ENCODE measurements at regions not wholly inside any gene's neighbourhood (a gene's known extent, or its start where the extent isn't known, plus 50 kb on each side); places are given as distances from the start of the nearest gene placed in this dataset.

DNA sequence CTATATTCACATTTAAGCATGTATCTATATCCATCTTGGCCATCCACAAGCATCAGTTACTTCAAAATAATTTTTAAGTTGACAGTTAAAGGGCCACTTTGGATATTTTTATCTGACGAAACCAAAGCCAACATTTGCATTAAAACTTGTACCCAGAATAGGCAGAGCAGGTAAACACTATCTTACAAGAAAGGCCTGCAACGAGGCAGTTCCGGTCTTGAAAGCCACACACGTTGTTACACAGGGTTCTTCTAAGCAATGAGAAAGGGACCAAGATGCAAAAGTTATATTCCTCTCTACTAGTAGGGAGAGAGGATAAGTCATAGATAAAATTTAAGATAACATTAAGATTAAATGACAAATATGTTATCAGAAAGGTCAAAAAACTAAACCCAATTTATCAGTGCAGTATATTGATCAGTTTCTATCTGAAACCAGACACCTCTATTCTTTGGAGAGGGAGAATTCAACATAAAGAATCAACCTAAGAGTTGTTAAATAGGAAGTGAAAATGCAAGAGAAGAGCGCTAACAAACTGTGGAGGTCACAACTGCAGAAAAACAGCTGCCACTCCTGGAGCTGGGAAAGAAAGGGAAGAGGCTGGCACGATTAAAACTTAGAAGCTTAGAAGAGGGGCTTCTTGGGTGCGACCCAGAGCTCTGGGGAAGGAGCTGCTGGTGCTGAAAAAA lies 701.3 kb downstream of the TNS3 start:
- Mint-ChIP-seq H3K36me3 (no peaks in the 10 kb centered on the region), H3K4me1 (no peaks in the 10 kb centered on the region), H3K27ac (no peak overlapping the region), H3K4me3 (no peak overlapping the region), H3K27me3 (no peaks in the 10 kb centered on the region), H3K9me3 (peaks cover 5% of the 10 kb centered on the region)
- DNase-seq = no peak

DNA sequence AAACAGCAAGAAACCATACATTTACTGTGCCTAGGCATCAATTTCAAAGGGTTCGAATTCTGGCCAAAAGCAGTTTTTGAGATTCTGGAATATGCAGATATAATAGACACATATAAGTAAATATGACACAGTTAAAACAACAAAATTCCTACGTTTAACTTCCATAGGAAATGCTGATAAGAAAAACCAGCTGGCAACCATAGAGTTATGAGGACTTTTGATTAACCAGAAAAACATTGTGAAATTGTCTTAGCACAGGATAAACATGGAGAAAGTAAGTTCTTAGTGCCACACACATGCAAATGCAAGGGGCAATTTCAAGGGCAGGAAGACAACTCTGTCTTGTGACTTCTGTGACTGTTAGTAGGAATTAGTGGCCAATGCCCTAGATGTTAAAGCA lies 702.1 kb downstream of the TNS3 start:
- no peak for DNase-seq
- peaks cover 3% of the 10 kb centered on the region for H3K9me3 Mint-ChIP-seq
- H3K27ac Mint-ChIP-seq = no peak overlapping the region
- no peaks in the 10 kb centered on the region for H3K36me3 Mint-ChIP-seq
- H3K27me3 Mint-ChIP-seq = no peaks in the 10 kb centered on the region
- H3K4me1 Mint-ChIP-seq = no peaks in the 10 kb centered on the region
- no peak overlapping the region for H3K4me3 Mint-ChIP-seq

- no peaks in the 10 kb centered on the region for H3K9me3 Mint-ChIP-seq
- no peak for DNase-seq
- no peak overlapping the region for H3K4me3 Mint-ChIP-seq
- H3K4me1 Mint-ChIP-seq = no peaks in the 10 kb centered on the region
- H3K27ac Mint-ChIP-seq = no peak overlapping the region
- no peaks in the 10 kb centered on the region for H3K36me3 Mint-ChIP-seq
- H3K27me3 Mint-ChIP-seq = no peaks in the 10 kb centered on the region
These were observed 710.4 kb downstream of the TNS3 start for GRCh38 chr7:46871516-46871915.

- Mint-ChIP-seq H3K27me3 (peaks cover 8% of the 10 kb centered on the region), H3K4me3 (no peak overlapping the region), H3K9me3 (peaks cover 5% of the 10 kb centered on the region), H3K27ac (no peak overlapping the region), H3K36me3 (no peaks in the 10 kb centered on the region), H3K4me1 (no peaks in the 10 kb centered on the region)
- no peak for DNase-seq
These were observed 717.2 kb downstream of the TNS3 start for GRCh38 chr7:46864716-46865115.

- Mint-ChIP-seq H3K4me3 (no peak overlapping the region), H3K4me1 (no peaks in the 10 kb centered on the region), H3K27ac (no peak overlapping the region), H3K9me3 (peaks cover 5% of the 10 kb centered on the region), H3K27me3 (peaks cover 8% of the 10 kb centered on the region), H3K36me3 (no peaks in the 10 kb centered on the region)
- DNase-seq = no peak
These were observed 721.9 kb downstream of the TNS3 start for GRCh38 chr7:46859963-46860475.

GRCh38 chr7:46855851-46856250 lies 726.1 kb downstream of the TNS3 start:
- H3K9me3 Mint-ChIP-seq = peaks cover 2% of the 10 kb centered on the region
- no peak overlapping the region for H3K27ac Mint-ChIP-seq
- no peak for DNase-seq
- no peaks in the 10 kb centered on the region for H3K36me3 Mint-ChIP-seq
- H3K27me3 Mint-ChIP-seq = no peaks in the 10 kb centered on the region
- no peaks in the 10 kb centered on the region for H3K4me1 Mint-ChIP-seq
- H3K4me3 Mint-ChIP-seq = no peak overlapping the region

DNA sequence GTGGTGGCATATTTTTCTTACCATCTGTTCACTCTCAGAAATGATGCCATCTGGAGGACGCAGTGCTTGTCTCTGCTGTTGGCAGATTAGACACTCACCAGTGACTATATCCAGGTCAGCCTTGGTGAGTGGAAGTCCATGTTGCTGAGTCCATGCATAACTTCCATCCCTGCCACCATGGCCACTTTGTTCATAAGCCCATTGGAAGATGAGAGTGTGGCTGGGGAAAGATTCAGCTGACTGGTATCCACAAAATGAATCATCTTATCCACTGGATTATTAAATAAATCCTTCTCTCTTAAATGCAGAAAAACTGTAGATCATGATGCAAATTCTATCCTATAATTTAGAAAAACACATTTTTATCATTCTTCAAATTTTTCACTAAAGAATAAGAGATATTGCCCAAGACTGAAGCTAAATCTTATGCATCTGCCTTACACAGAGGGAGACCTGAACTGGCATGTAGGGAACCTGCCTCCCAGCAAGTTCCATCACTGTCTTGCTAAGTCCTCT lies 726.9 kb downstream of the TNS3 start:
- DNase-seq = no peak
- Mint-ChIP-seq H3K9me3 (peaks cover 1% of the 10 kb centered on the region), H3K27ac (no peak overlapping the region), H3K4me1 (no peaks in the 10 kb centered on the region), H3K4me3 (no peak overlapping the region), H3K27me3 (no peaks in the 10 kb centered on the region), H3K36me3 (no peaks in the 10 kb centered on the region)

DNA sequence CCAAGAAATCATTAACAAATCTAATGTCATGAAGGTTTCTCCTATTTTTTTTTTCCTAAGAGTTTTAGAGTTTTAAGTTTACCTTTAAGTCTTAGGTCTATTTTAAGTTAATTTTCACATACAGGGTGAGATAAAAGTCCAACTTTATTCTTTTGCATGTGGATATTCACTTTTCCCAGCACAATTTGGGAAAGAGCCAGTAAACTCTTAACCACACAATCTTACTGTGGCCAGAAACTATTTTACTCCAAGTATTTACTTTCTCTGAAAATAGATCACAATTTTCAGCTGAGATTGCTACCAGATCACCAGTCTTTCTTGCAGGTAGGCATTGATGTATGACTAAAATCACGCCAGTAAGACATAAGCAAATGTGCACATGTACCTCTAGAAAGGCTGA lies 728.5 kb downstream of the TNS3 start:
- Mint-ChIP-seq H3K36me3 (no peaks in the 10 kb centered on the region), H3K27ac (no peak overlapping the region)

GRCh38 chr7:46852795-46853194 lies 729.1 kb downstream of the TNS3 start:
- Mint-ChIP-seq H3K36me3 (no peaks in the 10 kb centered on the region), H3K4me3 (no peak overlapping the region), H3K9me3 (peaks cover 2% of the 10 kb centered on the region), H3K27me3 (no peaks in the 10 kb centered on the region), H3K27ac (no peak overlapping the region), H3K4me1 (no peaks in the 10 kb centered on the region)
- DNase-seq = no peak

More for the DNA sequence above, 728.5 kb downstream of the TNS3 start:
- Mint-ChIP-seq H3K4me3 (no peak overlapping the region), H3K9me3 (peaks cover 2% of the 10 kb centered on the region), H3K27me3 (no peaks in the 10 kb centered on the region), H3K4me1 (no peaks in the 10 kb centered on the region)
- no peak for DNase-seq

DNA sequence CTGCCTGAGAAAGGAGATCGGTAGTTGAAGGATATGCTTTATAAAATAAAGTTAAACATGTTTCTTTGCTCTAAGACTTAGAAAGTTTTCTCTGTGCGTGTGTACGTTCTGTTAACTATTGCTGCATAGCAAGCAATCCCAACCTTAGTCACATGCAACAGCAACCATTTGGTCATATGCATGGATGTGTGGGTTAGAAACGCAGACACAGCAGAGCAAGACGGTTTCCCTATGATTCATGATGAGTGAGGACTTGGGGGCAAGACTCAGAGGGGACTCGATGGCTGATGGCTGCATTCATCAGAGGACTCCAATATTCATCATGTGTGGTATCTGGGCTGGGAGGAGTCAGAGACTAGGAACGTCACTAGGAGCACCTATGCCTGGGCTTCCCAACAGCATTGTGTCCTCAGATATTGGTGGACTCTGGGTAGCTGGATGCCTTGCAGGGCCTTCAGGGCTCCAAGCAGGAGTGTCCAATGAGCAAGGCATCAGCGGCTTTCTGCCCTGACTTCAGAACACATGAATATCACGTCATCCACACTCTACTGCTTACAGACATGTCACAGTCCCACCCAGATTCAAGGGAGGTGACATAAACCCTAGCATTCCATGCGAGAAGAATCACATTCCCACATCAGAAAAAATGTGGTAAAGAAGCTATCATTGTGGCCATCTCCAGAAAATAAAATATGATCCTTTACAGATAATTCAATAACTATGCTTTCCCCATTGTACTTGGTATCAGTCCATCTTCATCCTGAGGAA lies 731.2 kb downstream of the TNS3 start:
- H3K36me3 Mint-ChIP-seq = no peaks in the 10 kb centered on the region
- no peak for DNase-seq

GRCh38 chr7:46848944-46849343 lies 733.0 kb downstream of the TNS3 start:
- no peak for DNase-seq
- peaks cover 2% of the 10 kb centered on the region for H3K9me3 Mint-ChIP-seq
- no peak overlapping the region for H3K4me3 Mint-ChIP-seq
- no peaks in the 10 kb centered on the region for H3K27me3 Mint-ChIP-seq
- H3K27ac Mint-ChIP-seq = no peak overlapping the region
- no peaks in the 10 kb centered on the region for H3K36me3 Mint-ChIP-seq
- no peaks in the 10 kb centered on the region for H3K4me1 Mint-ChIP-seq

More for the DNA sequence above, 731.2 kb downstream of the TNS3 start:
- Mint-ChIP-seq H3K9me3 (peaks cover 2% of the 10 kb centered on the region), H3K27ac (no peak overlapping the region), H3K4me1 (no peaks in the 10 kb centered on the region), H3K4me3 (no peak overlapping the region), H3K27me3 (no peaks in the 10 kb centered on the region)

DNA sequence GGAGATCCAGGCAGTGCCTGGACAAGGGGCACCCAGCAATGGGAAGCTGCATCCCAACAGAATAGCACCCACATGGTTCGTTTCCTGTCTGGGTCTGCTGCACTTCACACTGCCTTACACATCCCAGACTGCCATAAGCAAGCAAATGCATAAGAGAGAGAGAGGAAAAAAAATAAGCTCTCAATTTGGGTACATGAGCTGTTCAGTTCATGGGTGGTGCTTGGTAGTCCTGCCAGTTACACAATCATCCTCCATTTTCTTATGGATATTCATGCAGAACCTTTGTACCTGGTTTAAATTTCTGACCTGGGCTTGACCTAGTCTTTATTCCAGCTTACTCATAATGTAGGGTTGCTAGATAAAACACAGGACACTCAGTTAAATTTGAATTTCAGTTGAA lies 733.6 kb downstream of the TNS3 start:
- H3K4me3 Mint-ChIP-seq = no peak overlapping the region
- no peaks in the 10 kb centered on the region for H3K4me1 Mint-ChIP-seq
- H3K27me3 Mint-ChIP-seq = no peaks in the 10 kb centered on the region

GRCh38 chr7:46847126-46847525 lies 734.8 kb downstream of the TNS3 start:
- Mint-ChIP-seq H3K4me3 (no peak overlapping the region), H3K9me3 (peaks cover 2% of the 10 kb centered on the region), H3K4me1 (no peaks in the 10 kb centered on the region), H3K27me3 (no peaks in the 10 kb centered on the region), H3K36me3 (no peaks in the 10 kb centered on the region), H3K27ac (no peak overlapping the region)
- DNase-seq = no peak

More for the DNA sequence above, 733.6 kb downstream of the TNS3 start:
- DNase-seq = no peak
- Mint-ChIP-seq H3K36me3 (no peaks in the 10 kb centered on the region), H3K27ac (no peak overlapping the region), H3K9me3 (peaks cover 2% of the 10 kb centered on the region)

DNA sequence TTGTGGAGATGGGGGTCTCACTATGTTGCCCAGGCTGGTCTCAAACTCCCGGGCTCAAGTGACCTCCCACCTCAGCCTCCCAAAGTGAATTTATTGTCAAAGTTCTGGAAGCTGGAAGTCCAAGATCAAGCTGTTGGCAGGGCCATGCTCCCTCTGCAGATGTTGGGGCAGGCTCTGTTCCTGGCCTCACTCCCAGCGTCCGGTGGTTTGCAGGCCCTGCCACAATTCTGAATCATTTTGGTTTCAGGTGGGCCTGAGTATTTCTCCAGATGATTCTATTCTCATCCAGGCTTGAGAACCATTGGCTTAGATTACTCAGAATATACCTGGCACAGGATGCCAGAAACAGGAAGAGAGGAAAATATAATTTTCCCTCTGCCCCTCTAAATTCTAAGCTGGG lies 737.4 kb downstream of the TNS3 start:
- Mint-ChIP-seq H3K4me3 (no peak overlapping the region), H3K27me3 (no peaks in the 10 kb centered on the region), H3K4me1 (no peaks in the 10 kb centered on the region), H3K36me3 (no peaks in the 10 kb centered on the region), H3K27ac (no peak overlapping the region), H3K9me3 (no peaks in the 10 kb centered on the region)
- DNase-seq = no peak

- no peak overlapping the region for H3K27ac Mint-ChIP-seq
- no peak for DNase-seq
- H3K4me3 Mint-ChIP-seq = no peak overlapping the region
- no peaks in the 10 kb centered on the region for H3K27me3 Mint-ChIP-seq
- no peaks in the 10 kb centered on the region for H3K9me3 Mint-ChIP-seq
- H3K36me3 Mint-ChIP-seq = no peaks in the 10 kb centered on the region
- no peaks in the 10 kb centered on the region for H3K4me1 Mint-ChIP-seq
These were observed 740.7 kb downstream of the TNS3 start for GRCh38 chr7:46841248-46841647.
